HAP-1 (cell line): ENCODE measurements at regions not wholly inside any gene's neighbourhood (a gene's known extent, or its start where the extent isn't known, plus 50 kb on each side); places are given as distances from the start of the nearest gene placed in this dataset.

ENCODE experiments used
- DNase-seq, 2 experiments: peaks; one replicate each; pipeline ENCODE4 v3.0.0-alpha.2; 2016 to 2020; ENCODE audit warnings: low spot score in 2 of 2
- H3K27me3 ChIP-seq: fragments of 250-450 bp; sonication (Bioruptor Pico); 2 replicates; pipeline ENCODE4 v1.5.1; 2020; ENCODE audit warnings: low read depth, mild to moderate bottlenecking, moderate library complexity
- H3K36me3 ChIP-seq: fragments of 250-450 bp; sonication (Bioruptor Pico); replicated peaks from 2 replicates; pipeline ENCODE4 v1.5.1; 2020; ENCODE audit warnings: mild to moderate bottlenecking
- H3K4me1 ChIP-seq: fragments of 250-450 bp; sonication (Bioruptor Pico); 2 replicates; pipeline ENCODE4 v1.5.1; 2020; ENCODE audit warnings: mild to moderate bottlenecking
- H3K4me3 ChIP-seq: fragments of 250-450 bp; sonication (Bioruptor Pico); 2 replicates; pipeline ENCODE4 v1.5.1; 2020; ENCODE audit warnings: mild to moderate bottlenecking, moderate library complexity
- H3K9me3 ChIP-seq: fragments of 250-450 bp; sonication (Bioruptor Pico); 2 replicates; pipeline ENCODE4 v1.5.1; 2020; ENCODE audit warnings: mild to moderate bottlenecking, moderate library complexity
- in situ Hi-C: fragments of 300-500 bp; cut with MboI; formaldehyde crosslinking; loops from 3 replicates; pipeline ENCODE4 v1.14.3; 2020; ENCODE audit warnings: low sequenced_read_pairs, inconsistent platforms, mixed read lengths

GRCh38 chr3:7867587-7867986 is 634.0 kb upstream of the LMCD1 start:
- no peaks in the 10 kb centered on the region for H3K27me3 ChIP-seq
- no peaks in the 10 kb centered on the region for H3K9me3 ChIP-seq
- H3K4me3 ChIP-seq, result no peak overlapping the region
- DNase-seq, result no peak
- H3K4me1 ChIP-seq, result no peaks in the 10 kb centered on the region
- no peaks in the 10 kb centered on the region for H3K36me3 ChIP-seq
- in situ Hi-C loops, result no loop called here

GRCh38 chr3:7871003-7871560 is 630.5 kb upstream of the LMCD1 start:
- Histone ChIP-seq H3K4me3 (no peak overlapping the region), H3K36me3 (no peaks in the 10 kb centered on the region), H3K4me1 (no peaks in the 10 kb centered on the region), H3K9me3 (no peaks in the 10 kb centered on the region), H3K27me3 (no peaks in the 10 kb centered on the region)
- in situ Hi-C loops, result no loop called here
- no peak for DNase-seq

DNA sequence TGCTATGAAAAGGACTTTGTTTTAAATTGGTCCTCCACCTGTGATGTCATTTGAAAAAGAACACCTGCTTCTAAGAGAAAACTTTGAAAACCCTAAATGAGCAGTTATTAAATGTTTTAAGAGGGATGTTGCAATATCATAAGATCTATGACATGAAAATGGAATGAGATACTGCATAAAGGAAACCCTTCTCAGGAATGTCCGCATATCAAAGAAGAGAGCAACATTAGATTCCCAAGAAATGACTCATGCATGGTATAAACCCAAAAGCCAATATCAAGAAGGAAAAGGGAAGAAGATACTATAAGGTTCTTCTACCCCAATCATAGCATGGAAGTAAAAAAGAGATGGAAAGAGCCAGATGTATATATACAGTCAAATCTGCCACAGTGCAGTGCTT is 627.5 kb upstream of the LMCD1 start:
- Histone ChIP-seq H3K36me3 (no peaks in the 10 kb centered on the region), H3K4me3 (no peak overlapping the region), H3K4me1 (no peaks in the 10 kb centered on the region), H3K9me3 (no peaks in the 10 kb centered on the region), H3K27me3 (no peaks in the 10 kb centered on the region)
- no peak for DNase-seq
- in situ Hi-C loops, result no loop called here

DNA sequence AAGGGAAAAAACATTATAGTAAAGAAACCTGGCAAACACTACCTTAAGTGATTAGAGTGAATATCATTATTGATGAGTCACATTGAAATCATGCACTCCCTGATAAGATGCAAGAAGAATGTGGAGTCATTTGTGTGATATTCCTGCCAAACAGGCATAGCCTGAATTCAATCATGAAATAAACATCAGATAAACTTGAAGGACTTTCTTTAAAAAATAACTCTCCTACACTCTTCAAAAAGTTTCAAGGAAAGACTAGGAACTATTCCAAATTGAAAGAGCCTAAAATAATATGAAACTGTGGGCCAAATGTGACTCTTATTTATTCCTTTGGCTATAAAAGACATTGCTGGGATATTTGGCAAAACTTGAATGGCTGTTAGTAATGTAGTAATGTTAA is 625.7 kb upstream of the LMCD1 start:
- in situ Hi-C loops, result no loop called here
- no peak for DNase-seq

GRCh38 chr3:7876741-7877297 is 624.8 kb upstream of the LMCD1 start:
- in situ Hi-C loops, result no loop called here
- no peak overlapping the region for H3K4me3 ChIP-seq
- no peak for DNase-seq
- no peaks in the 10 kb centered on the region for H3K36me3 ChIP-seq
- no peaks in the 10 kb centered on the region for H3K9me3 ChIP-seq
- H3K4me1 ChIP-seq, result no peaks in the 10 kb centered on the region
- no peaks in the 10 kb centered on the region for H3K27me3 ChIP-seq

More for the DNA sequence above, 625.7 kb upstream of the LMCD1 start:
- no peak overlapping the region for H3K4me3 ChIP-seq
- no peaks in the 10 kb centered on the region for H3K4me1 ChIP-seq
- H3K27me3 ChIP-seq, result no peaks in the 10 kb centered on the region
- no peaks in the 10 kb centered on the region for H3K9me3 ChIP-seq
- no peaks in the 10 kb centered on the region for H3K36me3 ChIP-seq

DNA sequence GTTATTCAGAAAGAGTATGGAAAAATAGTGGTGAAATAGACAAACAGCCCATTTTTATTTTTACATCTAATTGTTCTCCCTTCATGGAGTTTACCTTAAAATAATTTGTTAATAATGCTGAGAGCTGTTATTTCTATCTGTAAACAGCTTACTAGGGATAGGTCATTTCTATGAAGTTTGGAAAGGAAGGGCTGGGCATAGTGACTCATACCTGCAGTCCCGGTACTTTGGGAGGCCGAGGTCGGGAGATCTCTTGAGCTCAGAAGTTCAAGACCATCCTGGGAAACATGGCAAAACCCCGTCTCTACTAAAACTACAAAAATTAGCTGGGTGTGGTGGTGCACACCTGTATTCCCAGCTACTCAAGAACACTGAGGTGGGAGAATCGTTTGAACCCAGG is 624.3 kb upstream of the LMCD1 start:
- Histone ChIP-seq H3K36me3 (no peaks in the 10 kb centered on the region), H3K4me1 (no peaks in the 10 kb centered on the region), H3K9me3 (no peaks in the 10 kb centered on the region), H3K27me3 (no peaks in the 10 kb centered on the region), H3K4me3 (no peak overlapping the region)
- no peak for DNase-seq
- in situ Hi-C loops, result no loop called here

GRCh38 chr3:7879572-7879971 is 622.1 kb upstream of the LMCD1 start:
- H3K4me3 ChIP-seq, result no peak overlapping the region
- DNase-seq, result no peak
- H3K36me3 ChIP-seq, result no peaks in the 10 kb centered on the region
- no peaks in the 10 kb centered on the region for H3K4me1 ChIP-seq
- in situ Hi-C loops, result no loop called here
- H3K27me3 ChIP-seq, result no peaks in the 10 kb centered on the region
- no peaks in the 10 kb centered on the region for H3K9me3 ChIP-seq

DNA sequence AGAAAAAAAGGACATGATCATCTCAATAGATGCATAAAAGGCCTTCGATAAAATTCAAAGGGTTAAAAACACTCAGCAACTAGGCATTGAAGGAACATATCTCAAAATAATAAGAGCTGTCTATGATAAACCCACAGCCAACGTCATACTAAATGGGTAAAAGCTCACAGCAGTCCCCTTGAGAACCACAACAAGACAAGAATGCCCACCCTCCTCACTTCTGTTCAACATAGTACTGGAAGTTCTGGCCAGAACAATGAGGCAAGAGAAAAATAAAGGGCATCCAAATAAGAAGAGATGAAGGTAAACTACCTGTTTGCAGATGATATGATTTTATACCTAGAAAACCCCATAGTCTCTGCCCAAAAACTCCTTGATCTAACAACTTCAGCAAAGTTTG is 619.7 kb upstream of the LMCD1 start:
- in situ Hi-C loops, result no loop called here

DNA sequence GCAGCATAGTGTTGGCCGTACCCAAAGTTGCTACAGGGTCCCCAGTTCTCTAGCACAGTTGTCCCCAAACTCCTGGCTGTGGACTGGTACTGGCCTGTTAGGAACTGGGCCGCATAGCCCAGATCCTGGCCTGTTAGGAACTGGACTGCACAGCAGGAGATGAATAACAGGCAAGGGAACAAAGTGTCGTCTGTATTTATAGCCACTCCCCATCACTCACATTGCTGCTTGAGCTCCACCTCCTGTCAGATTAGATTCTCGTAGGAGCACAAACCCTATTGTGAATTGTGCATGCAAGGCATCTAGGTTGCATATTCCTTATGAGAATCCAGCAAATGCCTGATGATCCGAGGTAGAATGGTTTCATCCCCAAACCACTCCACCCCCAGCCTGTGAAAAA is 604.0 kb upstream of the LMCD1 start:
- no peak overlapping the region for H3K4me3 ChIP-seq
- in situ Hi-C loops, result no loop called here
- no peaks in the 10 kb centered on the region for H3K4me1 ChIP-seq
- no peak for DNase-seq
- no peaks in the 10 kb centered on the region for H3K9me3 ChIP-seq
- no peaks in the 10 kb centered on the region for H3K27me3 ChIP-seq
- H3K36me3 ChIP-seq, result no peaks in the 10 kb centered on the region

More for the DNA sequence above, 619.7 kb upstream of the LMCD1 start:
- Histone ChIP-seq H3K9me3 (no peaks in the 10 kb centered on the region), H3K36me3 (no peaks in the 10 kb centered on the region), H3K4me1 (no peaks in the 10 kb centered on the region), H3K27me3 (no peaks in the 10 kb centered on the region), H3K4me3 (no peak overlapping the region)
- no peak for DNase-seq

DNA sequence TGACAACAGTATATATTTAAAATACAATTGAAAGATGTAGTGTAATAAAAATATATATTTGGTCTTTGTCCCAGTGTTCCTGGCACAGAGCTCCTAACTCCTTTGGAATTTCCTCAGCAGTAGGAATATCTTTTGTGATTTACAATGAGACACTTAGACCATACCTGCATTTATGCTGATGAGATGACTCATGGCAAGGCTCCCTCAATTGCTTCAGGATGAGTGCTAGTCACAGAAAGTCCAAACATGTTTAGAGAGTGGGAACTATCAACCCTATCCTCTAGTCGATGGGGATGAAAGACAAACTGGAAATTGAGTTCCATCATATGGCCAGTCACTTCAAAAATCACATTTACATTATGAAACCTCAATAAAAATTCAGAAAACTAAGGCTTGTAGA is 588.3 kb upstream of the LMCD1 start:
- DNase-seq, result no peak
- no peaks in the 10 kb centered on the region for H3K4me1 ChIP-seq
- no peaks in the 10 kb centered on the region for H3K27me3 ChIP-seq
- in situ Hi-C loops, result no loop called here
- no peaks in the 10 kb centered on the region for H3K9me3 ChIP-seq
- H3K36me3 ChIP-seq, result no peaks in the 10 kb centered on the region
- H3K4me3 ChIP-seq, result no peak overlapping the region

GRCh38 chr3:7915356-7915755 is 586.3 kb upstream of the LMCD1 start:
- Histone ChIP-seq H3K36me3 (no peaks in the 10 kb centered on the region), H3K27me3 (no peaks in the 10 kb centered on the region), H3K9me3 (no peaks in the 10 kb centered on the region), H3K4me1 (no peaks in the 10 kb centered on the region), H3K4me3 (no peak overlapping the region)
- no peak for DNase-seq
- in situ Hi-C loops, result no loop called here

- DNase-seq, result no peak
- no peaks in the 10 kb centered on the region for H3K36me3 ChIP-seq
- no peak overlapping the region for H3K4me3 ChIP-seq
- H3K4me1 ChIP-seq, result no peaks in the 10 kb centered on the region
- no peaks in the 10 kb centered on the region for H3K9me3 ChIP-seq
- in situ Hi-C loops, result no loop called here
- no peaks in the 10 kb centered on the region for H3K27me3 ChIP-seq
Observed at GRCh38 chr3:7917443-7918151, 584.0 kb upstream of the LMCD1 start.

DNA sequence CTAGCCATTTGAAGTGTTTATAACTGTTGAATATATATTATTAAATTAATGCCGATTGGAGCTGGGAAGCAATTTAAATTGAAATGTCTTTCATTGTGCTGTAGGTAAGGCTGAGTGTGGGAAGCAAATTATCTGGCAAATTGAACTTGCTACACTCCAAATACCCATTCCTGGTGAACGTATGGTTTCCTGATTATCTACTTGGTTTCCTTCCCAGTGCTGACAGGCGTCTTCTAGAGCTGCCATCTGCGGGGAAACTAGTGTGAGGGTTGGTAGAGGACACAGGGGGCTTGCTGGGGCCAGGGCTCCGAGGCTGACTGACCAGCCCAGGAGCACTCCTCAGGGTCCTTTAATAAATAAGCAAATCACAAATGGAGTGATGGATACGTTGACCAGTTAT is 581.4 kb upstream of the LMCD1 start:
- H3K4me1 ChIP-seq, result no peaks in the 10 kb centered on the region
- H3K9me3 ChIP-seq, result no peaks in the 10 kb centered on the region
- H3K27me3 ChIP-seq, result no peaks in the 10 kb centered on the region
- in situ Hi-C loops, result no loop called here
- DNase-seq, result no peak
- no peak overlapping the region for H3K4me3 ChIP-seq
- H3K36me3 ChIP-seq, result no peaks in the 10 kb centered on the region

- no peak for DNase-seq
- Histone ChIP-seq H3K4me3 (no peak overlapping the region), H3K9me3 (no peaks in the 10 kb centered on the region), H3K27me3 (no peaks in the 10 kb centered on the region), H3K36me3 (no peaks in the 10 kb centered on the region), H3K4me1 (no peaks in the 10 kb centered on the region)
- in situ Hi-C loops, result no loop called here
Observed at GRCh38 chr3:7924228-7924627, 577.4 kb upstream of the LMCD1 start.
